ENCODE measurements at regions not wholly inside any gene's neighbourhood (a gene's known extent, or its start where the extent isn't known, plus 50 kb on each side); places are given as distances from the start of the nearest gene placed in this dataset.
"Not testable (repeated sequence)": the region's sequence is repeated elsewhere in the genome, so short reads cannot be mapped to it uniquely, and the experiment has no call there.

DNA sequence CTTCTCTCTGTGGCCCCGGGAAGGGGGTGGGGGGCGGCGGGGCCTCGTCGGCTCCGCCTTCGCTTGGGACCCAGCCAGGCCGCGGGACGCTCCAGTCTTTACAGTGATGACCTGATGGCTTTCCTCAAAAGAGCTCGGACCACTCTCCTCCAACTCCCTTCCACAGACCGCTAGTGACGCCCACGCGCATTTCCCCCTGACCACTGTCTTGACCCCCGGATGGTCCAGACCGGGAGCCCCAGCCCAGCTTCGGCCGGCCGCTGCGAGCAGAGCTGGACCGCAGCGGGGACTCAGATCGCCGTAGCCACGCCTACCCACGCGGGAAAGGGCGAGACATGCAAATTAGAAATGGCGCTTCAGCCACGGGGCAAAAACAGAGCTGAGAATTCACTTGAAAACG is 81.6 kb upstream of the RNU2-1 start:
- TF ChIP-seq, protein P1, sequence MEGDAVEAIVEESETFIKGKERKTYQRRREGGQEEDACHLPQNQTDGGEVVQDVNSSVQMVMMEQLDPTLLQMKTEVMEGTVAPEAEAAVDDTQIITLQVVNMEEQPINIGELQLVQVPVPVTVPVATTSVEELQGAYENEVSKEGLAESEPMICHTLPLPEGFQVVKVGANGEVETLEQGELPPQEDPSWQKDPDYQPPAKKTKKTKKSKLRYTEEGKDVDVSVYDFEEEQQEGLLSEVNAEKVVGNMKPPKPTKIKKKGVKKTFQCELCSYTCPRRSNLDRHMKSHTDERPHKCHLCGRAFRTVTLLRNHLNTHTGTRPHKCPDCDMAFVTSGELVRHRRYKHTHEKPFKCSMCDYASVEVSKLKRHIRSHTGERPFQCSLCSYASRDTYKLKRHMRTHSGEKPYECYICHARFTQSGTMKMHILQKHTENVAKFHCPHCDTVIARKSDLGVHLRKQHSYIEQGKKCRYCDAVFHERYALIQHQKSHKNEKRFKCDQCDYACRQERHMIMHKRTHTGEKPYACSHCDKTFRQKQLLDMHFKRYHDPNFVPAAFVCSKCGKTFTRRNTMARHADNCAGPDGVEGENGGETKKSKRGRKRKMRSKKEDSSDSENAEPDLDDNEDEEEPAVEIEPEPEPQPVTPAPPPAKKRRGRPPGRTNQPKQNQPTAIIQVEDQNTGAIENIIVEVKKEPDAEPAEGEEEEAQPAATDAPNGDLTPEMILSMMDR (conservative IDR thresholded peaks at IDR 0.05; ENCODE audit: low read depth, low read length) = no peak
- H3K4me3 ChIP-seq (ENCODE audit: low read depth, low read length) = no peak overlapping the region
- no peak for DNase-seq (ENCODE audit: low read depth)

DNA sequence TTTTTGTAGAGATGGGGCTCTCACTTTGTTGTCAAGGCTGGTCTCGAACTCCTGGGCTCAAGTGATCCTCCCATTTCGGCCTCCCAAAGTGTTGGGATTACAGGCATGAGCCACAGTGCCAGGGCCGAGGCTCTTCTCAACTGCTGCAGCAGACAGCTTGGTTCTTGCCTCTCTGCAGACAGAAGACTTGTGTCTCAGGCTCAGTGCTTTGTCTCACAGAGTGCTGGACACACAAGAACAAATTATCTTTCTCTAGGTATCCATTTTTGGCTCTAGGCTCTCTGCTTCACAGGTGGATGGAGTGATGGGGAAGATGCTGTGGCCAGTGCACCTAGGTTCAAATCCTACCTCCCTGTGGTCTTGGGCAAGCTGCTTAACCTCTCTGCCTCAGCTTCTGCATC is 80.8 kb upstream of the RNU2-1 start:
- DNase-seq (ENCODE audit: low read depth) = no peak
- H3K4me3 ChIP-seq (ENCODE audit: low read depth, low read length) = no peak overlapping the region
- TF ChIP-seq, protein P1 (conservative IDR thresholded peaks at IDR 0.05; ENCODE audit: low read depth, low read length) = no peak

DNA sequence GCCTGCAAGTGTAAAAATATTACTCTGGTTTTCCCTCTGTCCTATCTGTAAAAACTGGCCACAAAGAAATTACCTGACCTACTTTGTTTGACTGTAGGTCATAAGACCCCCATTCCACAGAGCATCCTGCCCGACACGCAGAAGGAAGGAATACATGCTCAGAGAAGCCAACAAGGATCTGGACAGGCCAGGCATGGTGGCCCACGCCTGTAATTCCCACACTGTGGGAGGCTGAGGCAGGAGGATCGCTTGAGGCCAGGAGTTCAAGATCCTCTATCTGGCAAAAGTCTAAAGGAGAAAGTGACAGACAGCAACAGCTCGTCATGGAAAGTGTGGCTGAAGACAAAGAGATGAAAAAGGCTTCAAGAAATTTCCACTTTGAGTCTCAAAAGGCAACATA is 78.2 kb upstream of the RNU2-1 start:
- no peak overlapping the region for H3K4me3 ChIP-seq (ENCODE audit: low read depth, low read length)
- TF ChIP-seq, protein P1 (conservative IDR thresholded peaks at IDR 0.05; ENCODE audit: low read depth, low read length) = no peak
- no peak for DNase-seq (ENCODE audit: low read depth)

DNA sequence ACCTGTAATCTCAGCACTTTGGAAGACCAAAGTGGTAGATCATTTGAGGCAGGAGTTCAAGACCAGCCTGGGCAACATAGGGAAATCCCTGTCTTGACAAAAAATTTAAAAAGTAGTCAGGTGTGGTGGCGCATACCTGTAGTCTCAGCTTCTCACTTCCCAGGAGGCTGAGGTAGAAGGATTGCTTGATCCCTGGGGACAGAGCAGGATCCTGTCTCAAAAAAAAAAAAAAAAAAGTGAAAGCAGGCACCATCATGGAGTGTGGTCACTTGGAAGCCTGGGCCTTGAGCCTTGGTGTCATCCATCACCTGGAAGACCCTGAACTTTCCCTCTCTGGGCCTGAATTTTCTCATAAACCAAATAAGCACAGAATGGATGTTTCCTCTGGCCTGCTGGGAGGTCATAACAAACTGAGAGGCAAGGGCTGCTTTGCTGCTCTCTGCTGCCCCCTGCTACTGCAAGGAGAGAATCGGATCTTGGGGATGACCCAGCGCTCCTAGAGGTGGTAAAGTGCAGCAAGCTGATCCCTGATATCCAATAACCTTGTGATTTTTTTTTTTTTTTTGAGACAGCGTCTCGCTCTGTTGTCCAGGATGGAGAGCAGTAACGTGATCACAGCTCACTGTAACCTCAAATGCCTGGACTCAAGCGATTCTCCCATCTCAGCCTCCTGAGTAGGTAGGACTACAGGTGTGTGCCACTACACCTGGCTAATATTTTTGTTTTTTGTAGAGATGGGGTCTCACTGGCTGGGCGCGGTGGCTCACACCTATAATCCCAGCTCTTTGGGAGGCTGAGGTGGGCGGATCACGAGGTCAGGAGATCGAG is 75.9 kb upstream of the RNU2-1 start:
- no peak for DNase-seq (ENCODE audit: low read depth)
- TF ChIP-seq, protein P1 (conservative IDR thresholded peaks at IDR 0.05; ENCODE audit: low read depth, low read length) = no peak
- H3K4me3 ChIP-seq (ENCODE audit: low read depth, low read length) = no peak overlapping the region

DNA sequence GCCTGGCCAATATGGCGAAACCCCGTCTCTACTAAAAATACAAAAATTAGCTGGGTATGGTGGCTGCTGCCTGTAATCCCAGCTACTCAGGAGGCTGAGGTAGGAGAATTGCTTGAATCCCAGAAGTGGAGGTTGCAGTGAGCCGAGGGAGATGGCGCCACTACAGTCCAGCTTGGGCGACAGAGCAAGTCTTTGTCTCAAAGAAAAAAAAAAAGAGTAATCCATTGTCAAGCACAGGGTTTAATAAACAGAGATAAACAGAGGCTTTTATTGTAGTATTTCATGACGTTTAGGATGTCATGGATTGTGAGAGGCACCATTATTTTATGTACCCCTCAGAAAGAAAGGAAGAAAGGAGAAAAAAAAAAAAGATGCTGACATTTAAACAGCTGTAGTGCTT is 75.2 kb upstream of the RNU2-1 start:
- TF ChIP-seq, protein P1 (conservative IDR thresholded peaks at IDR 0.05; ENCODE audit: low read depth, low read length) = no peak
- no peak overlapping the region for H3K4me3 ChIP-seq (ENCODE audit: low read depth, low read length)
- DNase-seq (ENCODE audit: low read depth) = peak; percentile 18

DNA sequence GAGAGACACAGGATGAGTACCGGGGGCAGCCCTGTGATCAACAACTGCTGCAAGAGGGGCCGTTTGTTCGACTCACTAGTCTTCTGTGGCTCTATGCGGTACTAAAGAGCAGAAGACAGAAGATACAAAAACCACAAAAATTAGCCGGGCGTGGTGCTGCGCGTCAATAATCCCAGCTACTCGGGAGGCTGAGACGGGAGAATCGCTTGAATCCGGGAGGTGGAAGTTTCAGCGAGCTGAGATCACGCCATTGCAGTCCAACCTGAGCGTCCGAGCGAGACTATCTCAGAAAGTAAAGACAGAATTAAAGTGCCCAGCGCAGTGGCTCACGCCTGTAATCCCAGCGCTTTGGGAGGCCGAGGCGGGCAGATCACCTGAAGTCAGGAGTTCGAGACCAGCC is 71.0 kb upstream of the RNU2-1 start:
- not testable (repeated sequence) for H3K4me3 ChIP-seq (ENCODE audit: low read depth, low read length); DNase-seq (ENCODE audit: low read depth)

DNA sequence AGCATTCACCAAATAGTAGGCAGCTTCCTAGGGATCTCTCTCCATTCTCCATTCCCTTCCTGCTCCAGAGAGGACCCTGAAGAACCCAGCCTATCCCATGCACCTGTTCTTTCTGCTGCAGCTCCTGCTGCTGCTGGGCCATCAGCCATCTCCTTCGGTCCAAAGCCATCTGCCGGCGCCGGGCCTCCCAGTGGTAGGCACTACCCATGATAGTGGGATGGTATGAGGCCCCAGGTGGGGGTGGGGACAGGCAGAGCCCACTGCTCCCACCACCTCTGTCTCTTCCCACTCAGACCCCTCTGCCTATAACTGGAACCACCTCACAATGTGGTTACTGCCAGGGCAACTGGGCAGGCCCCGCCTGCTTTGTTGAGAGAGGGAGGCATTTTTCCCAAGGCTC is 69.3 kb upstream of the RNU2-1 start:
- H3K4me3 ChIP-seq (ENCODE audit: low read depth, low read length); DNase-seq (ENCODE audit: low read depth): not testable (repeated sequence)

DNA sequence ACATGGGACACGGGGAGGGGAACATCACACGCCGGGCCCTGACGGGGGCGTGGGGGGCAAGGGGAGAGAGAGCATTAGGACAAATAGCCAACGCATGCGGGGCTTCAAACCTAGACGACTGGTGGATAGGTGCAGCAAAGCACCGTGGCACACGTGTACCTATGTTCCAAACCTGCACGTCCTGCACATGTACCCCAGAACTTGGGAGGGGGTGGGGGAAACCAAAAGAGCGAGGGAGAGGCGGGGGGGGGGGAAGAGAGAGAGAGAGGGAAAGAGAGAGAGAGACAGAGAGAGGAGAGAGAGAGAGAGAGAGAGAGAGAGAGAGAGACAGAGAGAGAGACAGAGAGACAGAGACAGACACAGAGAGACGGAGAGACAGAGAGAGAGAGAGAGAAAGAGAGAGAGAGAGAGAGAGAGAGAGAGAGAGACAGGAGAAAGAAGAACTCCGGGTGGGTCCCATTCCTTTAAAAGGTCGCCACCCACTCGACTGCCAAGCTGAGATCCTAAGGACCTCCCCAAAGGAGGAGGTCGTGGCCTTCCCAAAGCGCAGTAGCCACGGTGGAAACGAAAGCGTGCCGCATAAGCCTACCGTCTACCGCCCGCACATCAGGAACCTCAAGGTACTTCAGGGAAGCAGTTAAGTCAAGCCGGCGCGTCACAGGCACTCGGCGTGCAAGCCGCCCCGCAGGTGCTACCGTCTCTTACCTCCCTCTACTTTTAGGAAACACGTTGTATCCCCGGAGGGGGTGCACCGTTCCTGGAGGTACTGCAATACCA is 65.7 kb upstream of the RNU2-1 start:
- H3K4me3 ChIP-seq (ENCODE audit: low read depth, low read length); DNase-seq (ENCODE audit: low read depth): not testable (repeated sequence)

DNA sequence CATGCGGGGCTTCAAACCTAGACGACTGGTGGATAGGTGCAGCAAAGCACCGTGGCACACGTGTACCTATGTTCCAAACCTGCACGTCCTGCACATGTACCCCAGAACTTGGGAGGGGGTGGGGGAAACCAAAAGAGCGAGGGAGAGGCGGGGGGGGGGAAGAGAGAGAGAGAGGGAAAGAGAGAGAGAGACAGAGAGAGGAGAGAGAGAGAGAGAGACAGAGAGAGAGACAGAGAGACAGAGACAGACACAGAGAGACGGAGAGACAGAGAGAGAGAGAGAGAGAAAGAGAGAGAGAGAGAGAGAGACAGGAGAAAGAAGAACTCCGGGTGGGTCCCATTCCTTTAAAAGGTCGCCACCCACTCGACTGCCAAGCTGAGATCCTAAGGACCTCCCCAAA is 55.9 kb upstream of the RNU2-1 start:
- DNase-seq (ENCODE audit: low read depth); H3K4me3 ChIP-seq (ENCODE audit: low read depth, low read length): not testable (repeated sequence)

DNA sequence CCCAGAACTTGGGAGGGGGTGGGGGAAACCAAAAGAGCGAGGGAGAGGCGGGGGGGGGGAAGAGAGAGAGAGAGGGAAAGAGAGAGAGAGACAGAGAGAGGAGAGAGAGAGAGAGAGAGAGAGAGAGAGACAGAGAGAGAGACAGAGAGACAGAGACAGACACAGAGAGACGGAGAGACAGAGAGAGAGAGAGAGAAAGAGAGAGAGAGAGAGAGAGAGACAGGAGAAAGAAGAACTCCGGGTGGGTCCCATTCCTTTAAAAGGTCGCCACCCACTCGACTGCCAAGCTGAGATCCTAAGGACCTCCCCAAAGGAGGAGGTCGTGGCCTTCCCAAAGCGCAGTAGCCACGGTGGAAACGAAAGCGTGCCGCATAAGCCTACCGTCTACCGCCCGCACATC is 49.8 kb upstream of the RNU2-1 start:
- not testable (repeated sequence) for DNase-seq (ENCODE audit: low read depth); H3K4me3 ChIP-seq (ENCODE audit: low read depth, low read length)

Data from epithelial cell of proximal tubule (primary cell).